ENCODE measurements at regions not wholly inside any gene's neighbourhood (a gene's known extent, or its start where the extent isn't known, plus 50 kb on each side); places are given as distances from the start of the nearest gene placed in this dataset.

DNA sequence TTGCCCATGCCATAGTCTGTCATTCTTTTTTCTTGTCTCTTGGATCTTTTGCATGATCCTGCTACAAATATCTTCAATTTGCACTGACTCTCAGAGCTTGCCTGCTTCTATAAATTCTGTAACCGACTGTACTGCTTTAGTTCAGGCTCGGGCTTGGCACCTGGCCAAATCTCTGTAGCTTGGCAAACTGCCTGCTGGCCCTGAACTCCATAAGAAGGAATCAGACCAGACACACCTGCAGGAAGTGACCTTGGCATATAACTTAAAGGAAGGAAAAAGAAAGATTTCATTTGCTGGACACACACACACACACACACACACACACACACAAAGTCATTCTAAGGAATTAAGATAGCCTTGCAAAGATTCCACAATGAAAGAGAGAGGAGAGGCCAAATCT, 291.2 kb upstream of the DDX18 start:
- TF ChIP-seq, protein P1, sequence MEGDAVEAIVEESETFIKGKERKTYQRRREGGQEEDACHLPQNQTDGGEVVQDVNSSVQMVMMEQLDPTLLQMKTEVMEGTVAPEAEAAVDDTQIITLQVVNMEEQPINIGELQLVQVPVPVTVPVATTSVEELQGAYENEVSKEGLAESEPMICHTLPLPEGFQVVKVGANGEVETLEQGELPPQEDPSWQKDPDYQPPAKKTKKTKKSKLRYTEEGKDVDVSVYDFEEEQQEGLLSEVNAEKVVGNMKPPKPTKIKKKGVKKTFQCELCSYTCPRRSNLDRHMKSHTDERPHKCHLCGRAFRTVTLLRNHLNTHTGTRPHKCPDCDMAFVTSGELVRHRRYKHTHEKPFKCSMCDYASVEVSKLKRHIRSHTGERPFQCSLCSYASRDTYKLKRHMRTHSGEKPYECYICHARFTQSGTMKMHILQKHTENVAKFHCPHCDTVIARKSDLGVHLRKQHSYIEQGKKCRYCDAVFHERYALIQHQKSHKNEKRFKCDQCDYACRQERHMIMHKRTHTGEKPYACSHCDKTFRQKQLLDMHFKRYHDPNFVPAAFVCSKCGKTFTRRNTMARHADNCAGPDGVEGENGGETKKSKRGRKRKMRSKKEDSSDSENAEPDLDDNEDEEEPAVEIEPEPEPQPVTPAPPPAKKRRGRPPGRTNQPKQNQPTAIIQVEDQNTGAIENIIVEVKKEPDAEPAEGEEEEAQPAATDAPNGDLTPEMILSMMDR (conservative IDR thresholded peaks at IDR 0.05 in 1 of 2, IDR thresholded peaks at IDR 0.05 in 1 of 2; ENCODE audit: low read depth in 1 of 2, low read length in 2 of 2) = no peak
- no peak for TF ChIP-seq EZH2 (IDR thresholded peaks at IDR 0.05; ENCODE audit: low read length, missing control alignments)

Measured in fibroblast of lung (primary cell).